ENCODE measurements at regions not wholly inside any gene's neighbourhood (a gene's known extent, or its start where the extent isn't known, plus 50 kb on each side); places are given as distances from the start of the nearest gene placed in this dataset. TPM values are rescaled to one million over a fixed set of nuclear protein-coding genes. Genes with fewer than 3 reads are reported as not detected.

DNA sequence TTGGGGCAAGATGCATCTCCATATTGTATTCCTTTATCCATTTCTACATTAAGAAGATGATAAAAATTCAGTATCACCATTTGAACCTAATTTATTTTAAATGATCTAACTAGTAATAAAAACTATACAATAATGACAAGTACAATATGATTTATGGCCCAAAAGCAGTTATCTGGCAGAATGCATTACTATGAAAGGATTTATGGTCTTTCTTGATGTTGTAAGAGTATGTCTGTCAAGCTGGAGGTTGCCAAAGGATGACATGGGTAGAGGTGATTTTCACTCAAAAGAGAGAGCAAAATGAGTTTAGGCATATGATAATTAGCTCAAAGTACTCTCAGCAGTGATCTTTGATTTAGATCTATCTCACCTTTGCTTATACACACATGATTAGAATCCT, 54.2 kb upstream of the MAP2 start:
- Histone ChIP-seq H2BK15ac (ENCODE audit: low read depth, poor library complexity, severe bottlenecking) (no peak overlapping the region), H3K4me1 (ENCODE audit: control insufficient read depth, insufficient read depth, low read depth, low read length) (no peaks in the 10 kb centered on the region), H2BK5ac (ENCODE audit: low read depth, low read length, poor library complexity, severe bottlenecking) (no peak overlapping the region), H3K4me2 (ENCODE audit: low read length, poor library complexity, severe bottlenecking) (no peak overlapping the region), H4K91ac (ENCODE audit: low read length) (no peak overlapping the region), H3K27ac (ENCODE audit: low read length, poor library complexity, severe bottlenecking) (no peak overlapping the region), H2BK12ac (ENCODE audit: low read length in 2 of 2) (no peak overlapping the region), H3K9ac (ENCODE audit: low read length) (no peak overlapping the region), H3K23ac (ENCODE audit: low read length in 2 of 2) (no peak overlapping the region), H3K4me3 (ENCODE audit: insufficient read depth in 1 of 2, low read depth in 1 of 2, low read length in 2 of 2) (no peak overlapping the region), H2AFZ (ENCODE audit: low read depth, low read length) (no peak overlapping the region), H3K18ac (ENCODE audit: low read depth in 1 of 2, low read length in 2 of 2) (no peak overlapping the region), H2BK120ac (ENCODE audit: low read depth, low read length) (no peak overlapping the region), H3K14ac (ENCODE audit: low read length in 2 of 2) (no peak overlapping the region), H3K27me3 (ENCODE audit: control insufficient read depth in 1 of 2, insufficient read depth in 1 of 2, low read length in 2 of 2) (no peaks in the 10 kb centered on the region), H2AK5ac (ENCODE audit: low read length, severe bottlenecking) (no peak overlapping the region), H3K4ac (ENCODE audit: low read depth in 1 of 2, low read length in 2 of 2) (no peak overlapping the region), H3K79me1 (replicated peaks; ENCODE audit: low read length, poor library complexity, severe bottlenecking) (no peaks in the 10 kb centered on the region), H3K9me3 (ENCODE audit: control insufficient read depth, low read length) (peaks cover 3% of the 10 kb centered on the region), H4K8ac (ENCODE audit: low read length) (no peak overlapping the region), H3K36me3 (ENCODE audit: control insufficient read depth in 1 of 2, insufficient read depth in 2 of 2, low read depth in 1 of 2, low read length in 2 of 2) (no peaks in the 10 kb centered on the region)
- DNase-seq = no peak

- Histone ChIP-seq H3K4me3 (ENCODE audit: insufficient read depth in 1 of 2, low read depth in 1 of 2, low read length in 2 of 2) (no peak overlapping the region), H2BK120ac (ENCODE audit: low read depth, low read length) (no peak overlapping the region), H3K36me3 (ENCODE audit: control insufficient read depth in 1 of 2, insufficient read depth in 2 of 2, low read depth in 1 of 2, low read length in 2 of 2) (no peaks in the 10 kb centered on the region), H3K23ac (ENCODE audit: low read length in 2 of 2) (no peak overlapping the region), H3K79me1 (replicated peaks; ENCODE audit: low read length, poor library complexity, severe bottlenecking) (no peaks in the 10 kb centered on the region), H3K4me2 (ENCODE audit: low read length, poor library complexity, severe bottlenecking) (no peak overlapping the region), H3K14ac (ENCODE audit: low read length in 2 of 2) (no peak overlapping the region), H2AK5ac (ENCODE audit: low read length, severe bottlenecking) (no peak overlapping the region), H4K8ac (ENCODE audit: low read length) (no peak overlapping the region), H3K4me1 (ENCODE audit: control insufficient read depth, insufficient read depth, low read depth, low read length) (no peaks in the 10 kb centered on the region), H2BK15ac (ENCODE audit: low read depth, poor library complexity, severe bottlenecking) (no peak overlapping the region), H3K9ac (ENCODE audit: low read length) (no peak overlapping the region), H3K4ac (ENCODE audit: low read depth in 1 of 2, low read length in 2 of 2) (no peak overlapping the region), H4K91ac (ENCODE audit: low read length) (no peak overlapping the region), H3K27me3 (ENCODE audit: control insufficient read depth in 1 of 2, insufficient read depth in 1 of 2, low read length in 2 of 2) (no peaks in the 10 kb centered on the region), H2BK5ac (ENCODE audit: low read depth, low read length, poor library complexity, severe bottlenecking) (no peak overlapping the region), H2AFZ (ENCODE audit: low read depth, low read length) (no peak overlapping the region), H3K18ac (ENCODE audit: low read depth in 1 of 2, low read length in 2 of 2) (no peak overlapping the region), H3K27ac (ENCODE audit: low read length, poor library complexity, severe bottlenecking) (no peak overlapping the region), H3K9me3 (ENCODE audit: control insufficient read depth, low read length) (peaks cover 12% of the 10 kb centered on the region), H2BK12ac (ENCODE audit: low read length in 2 of 2) (no peak overlapping the region)
- WGBS = 63% methylated on average over 1 of the region's 2 CpGs
- DNase-seq = no peak
These were observed 52.4 kb upstream of the MAP2 start for GRCh38 chr2:209371407-209371806.

Small RNA genes in the stretch of these regions (small RNA-seq; reads per million reads assigned to genes)
- not detected for gene RNA5SP117 (ENCODE audit: low read depth)
